ENCODE measurements at regions not wholly inside any gene's neighbourhood (a gene's known extent, or its start where the extent isn't known, plus 50 kb on each side); places are given as distances from the start of the nearest gene placed in this dataset.

- TF ChIP-seq EZH2 (IDR thresholded peaks at IDR 0.05; ENCODE audit: low read depth): no peak
- TF ChIP-seq, protein P1, sequence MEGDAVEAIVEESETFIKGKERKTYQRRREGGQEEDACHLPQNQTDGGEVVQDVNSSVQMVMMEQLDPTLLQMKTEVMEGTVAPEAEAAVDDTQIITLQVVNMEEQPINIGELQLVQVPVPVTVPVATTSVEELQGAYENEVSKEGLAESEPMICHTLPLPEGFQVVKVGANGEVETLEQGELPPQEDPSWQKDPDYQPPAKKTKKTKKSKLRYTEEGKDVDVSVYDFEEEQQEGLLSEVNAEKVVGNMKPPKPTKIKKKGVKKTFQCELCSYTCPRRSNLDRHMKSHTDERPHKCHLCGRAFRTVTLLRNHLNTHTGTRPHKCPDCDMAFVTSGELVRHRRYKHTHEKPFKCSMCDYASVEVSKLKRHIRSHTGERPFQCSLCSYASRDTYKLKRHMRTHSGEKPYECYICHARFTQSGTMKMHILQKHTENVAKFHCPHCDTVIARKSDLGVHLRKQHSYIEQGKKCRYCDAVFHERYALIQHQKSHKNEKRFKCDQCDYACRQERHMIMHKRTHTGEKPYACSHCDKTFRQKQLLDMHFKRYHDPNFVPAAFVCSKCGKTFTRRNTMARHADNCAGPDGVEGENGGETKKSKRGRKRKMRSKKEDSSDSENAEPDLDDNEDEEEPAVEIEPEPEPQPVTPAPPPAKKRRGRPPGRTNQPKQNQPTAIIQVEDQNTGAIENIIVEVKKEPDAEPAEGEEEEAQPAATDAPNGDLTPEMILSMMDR (conservative IDR thresholded peaks at IDR 0.05): no peak
Observed at GRCh38 chr1:208767816-208768215, 523.6 kb upstream of the PLXNA2 start.

Data from PC-9 (cell line).